ENCODE measurements at regions not wholly inside any gene's neighbourhood (a gene's known extent, or its start where the extent isn't known, plus 50 kb on each side); places are given as distances from the start of the nearest gene placed in this dataset.

- Histone ChIP-seq H3K9ac (ENCODE audit: low read length) (no peak overlapping the region), H3K27me3 (ENCODE audit: control insufficient read depth, insufficient read depth, low read length) (no peaks in the 10 kb centered on the region), H3K4me3 (ENCODE audit: low read length) (no peak overlapping the region), H3K36me3 (ENCODE audit: control insufficient read depth, low read depth, low read length) (no peaks in the 10 kb centered on the region), H3K9me3 (ENCODE audit: control insufficient read depth, low read depth, low read length) (no peaks in the 10 kb centered on the region), H3K27ac (ENCODE audit: low read length) (no peak overlapping the region), H3K4me1 (ENCODE audit: control insufficient read depth, low read depth, low read length) (peaks cover 20% of the 10 kb centered on the region)
Measured at GRCh38 chr17:77001487-77001886, 133.3 kb downstream of the MGAT5B start.

- H3K4me1 ChIP-seq (ENCODE audit: control insufficient read depth, low read depth, low read length), result peaks cover 11% of the 10 kb centered on the region
- no peak overlapping the region for H3K27ac ChIP-seq (ENCODE audit: low read length)
- no peak overlapping the region for H3K4me3 ChIP-seq (ENCODE audit: low read length)
- H3K36me3 ChIP-seq (ENCODE audit: control insufficient read depth, low read depth, low read length), result no peaks in the 10 kb centered on the region
- no peaks in the 10 kb centered on the region for H3K9me3 ChIP-seq (ENCODE audit: control insufficient read depth, low read depth, low read length)
- H3K9ac ChIP-seq (ENCODE audit: low read length), result no peak overlapping the region
- H3K27me3 ChIP-seq (ENCODE audit: control insufficient read depth, insufficient read depth, low read length), result no peaks in the 10 kb centered on the region
Measured at GRCh38 chr17:77002103-77003045, 134.2 kb downstream of the MGAT5B start.

GRCh38 chr17:77003699-77004098 lies 135.5 kb downstream of the MGAT5B start:
- no peaks in the 10 kb centered on the region for H3K9me3 ChIP-seq (ENCODE audit: control insufficient read depth, low read depth, low read length)
- no peaks in the 10 kb centered on the region for H3K27me3 ChIP-seq (ENCODE audit: control insufficient read depth, insufficient read depth, low read length)
- no peak overlapping the region for H3K9ac ChIP-seq (ENCODE audit: low read length)
- H3K4me1 ChIP-seq (ENCODE audit: control insufficient read depth, low read depth, low read length), result peaks cover 8% of the 10 kb centered on the region
- no peak overlapping the region for H3K27ac ChIP-seq (ENCODE audit: low read length)
- no peaks in the 10 kb centered on the region for H3K36me3 ChIP-seq (ENCODE audit: control insufficient read depth, low read depth, low read length)
- no peak overlapping the region for H3K4me3 ChIP-seq (ENCODE audit: low read length)

GRCh38 chr17:77006971-77007649 lies 133.7 kb upstream of the SEC14L1 start:
- H3K4me3 ChIP-seq (ENCODE audit: low read length), result no peak overlapping the region
- no peaks in the 10 kb centered on the region for H3K27me3 ChIP-seq (ENCODE audit: control insufficient read depth, insufficient read depth, low read length)
- H3K27ac ChIP-seq (ENCODE audit: low read length), result no peak overlapping the region
- no peak overlapping the region for H3K9ac ChIP-seq (ENCODE audit: low read length)
- no peaks in the 10 kb centered on the region for H3K9me3 ChIP-seq (ENCODE audit: control insufficient read depth, low read depth, low read length)
- H3K4me1 ChIP-seq (ENCODE audit: control insufficient read depth, low read depth, low read length), result peaks cover 6% of the 10 kb centered on the region
- no peaks in the 10 kb centered on the region for H3K36me3 ChIP-seq (ENCODE audit: control insufficient read depth, low read depth, low read length)

- Histone ChIP-seq H3K27me3 (ENCODE audit: control insufficient read depth, insufficient read depth, low read length) (no peaks in the 10 kb centered on the region), H3K4me1 (ENCODE audit: control insufficient read depth, low read depth, low read length) (no peaks in the 10 kb centered on the region), H3K9ac (ENCODE audit: low read length) (no peak overlapping the region), H3K9me3 (ENCODE audit: control insufficient read depth, low read depth, low read length) (no peaks in the 10 kb centered on the region), H3K27ac (ENCODE audit: low read length) (no peak overlapping the region), H3K36me3 (ENCODE audit: control insufficient read depth, low read depth, low read length) (no peaks in the 10 kb centered on the region), H3K4me3 (ENCODE audit: low read length) (no peak overlapping the region)
Measured at GRCh38 chr17:77009877-77010276, 130.9 kb upstream of the SEC14L1 start.

- Histone ChIP-seq H3K9me3 (ENCODE audit: control insufficient read depth, low read depth, low read length) (no peaks in the 10 kb centered on the region), H3K36me3 (ENCODE audit: control insufficient read depth, low read depth, low read length) (no peaks in the 10 kb centered on the region), H3K27ac (ENCODE audit: low read length) (no peak overlapping the region), H3K9ac (ENCODE audit: low read length) (no peak overlapping the region), H3K4me3 (ENCODE audit: low read length) (no peak overlapping the region), H3K4me1 (ENCODE audit: control insufficient read depth, low read depth, low read length) (no peaks in the 10 kb centered on the region), H3K27me3 (ENCODE audit: control insufficient read depth, insufficient read depth, low read length) (no peaks in the 10 kb centered on the region)
Measured at GRCh38 chr17:77010667-77011066, 130.1 kb upstream of the SEC14L1 start.

- no peak overlapping the region for H3K4me3 ChIP-seq (ENCODE audit: low read length)
- no peaks in the 10 kb centered on the region for H3K36me3 ChIP-seq (ENCODE audit: control insufficient read depth, low read depth, low read length)
- no peaks in the 10 kb centered on the region for H3K27me3 ChIP-seq (ENCODE audit: control insufficient read depth, insufficient read depth, low read length)
Measured at GRCh38 chr17:77011173-77012011, 129.4 kb upstream of the SEC14L1 start.

GRCh38 chr17:77018504-77018903 lies 122.3 kb upstream of the SEC14L1 start:
- Histone ChIP-seq H3K9me3 (ENCODE audit: control insufficient read depth, low read depth, low read length) (no peaks in the 10 kb centered on the region), H3K4me3 (ENCODE audit: low read length) (no peak overlapping the region), H3K36me3 (ENCODE audit: control insufficient read depth, low read depth, low read length) (no peaks in the 10 kb centered on the region), H3K27me3 (ENCODE audit: control insufficient read depth, insufficient read depth, low read length) (no peaks in the 10 kb centered on the region), H3K4me1 (ENCODE audit: control insufficient read depth, low read depth, low read length) (no peaks in the 10 kb centered on the region), H3K27ac (ENCODE audit: low read length) (no peak overlapping the region), H3K9ac (ENCODE audit: low read length) (no peak overlapping the region)

More at GRCh38 chr17:77011173-77012011, 129.4 kb upstream of the SEC14L1 start:
- H3K4me1 ChIP-seq (ENCODE audit: control insufficient read depth, low read depth, low read length), result no peaks in the 10 kb centered on the region
- no peak overlapping the region for H3K27ac ChIP-seq (ENCODE audit: low read length)
- H3K9ac ChIP-seq (ENCODE audit: low read length), result no peak overlapping the region
- no peaks in the 10 kb centered on the region for H3K9me3 ChIP-seq (ENCODE audit: control insufficient read depth, low read depth, low read length)

- Histone ChIP-seq H3K27ac (ENCODE audit: low read length) (no peak overlapping the region), H3K9me3 (ENCODE audit: control insufficient read depth, low read depth, low read length) (no peaks in the 10 kb centered on the region), H3K4me1 (ENCODE audit: control insufficient read depth, low read depth, low read length) (no peaks in the 10 kb centered on the region), H3K36me3 (ENCODE audit: control insufficient read depth, low read depth, low read length) (no peaks in the 10 kb centered on the region), H3K4me3 (ENCODE audit: low read length) (no peak overlapping the region), H3K27me3 (ENCODE audit: control insufficient read depth, insufficient read depth, low read length) (no peaks in the 10 kb centered on the region), H3K9ac (ENCODE audit: low read length) (no peak overlapping the region)
Measured at GRCh38 chr17:77019893-77020379, 120.8 kb upstream of the SEC14L1 start.

- no peak overlapping the region for H3K27ac ChIP-seq (ENCODE audit: low read length)
- no peak overlapping the region for H3K9ac ChIP-seq (ENCODE audit: low read length)
- H3K9me3 ChIP-seq (ENCODE audit: control insufficient read depth, low read depth, low read length), result no peaks in the 10 kb centered on the region
- no peaks in the 10 kb centered on the region for H3K4me1 ChIP-seq (ENCODE audit: control insufficient read depth, low read depth, low read length)
- H3K36me3 ChIP-seq (ENCODE audit: control insufficient read depth, low read depth, low read length), result no peaks in the 10 kb centered on the region
- H3K4me3 ChIP-seq (ENCODE audit: low read length), result no peak overlapping the region
- H3K27me3 ChIP-seq (ENCODE audit: control insufficient read depth, insufficient read depth, low read length), result no peaks in the 10 kb centered on the region
Measured at GRCh38 chr17:77020973-77021372, 119.8 kb upstream of the SEC14L1 start.

GRCh38 chr17:77022766-77023165 lies 118.0 kb upstream of the SEC14L1 start:
- Histone ChIP-seq H3K27ac (ENCODE audit: low read length) (no peak overlapping the region), H3K9ac (ENCODE audit: low read length) (no peak overlapping the region), H3K36me3 (ENCODE audit: control insufficient read depth, low read depth, low read length) (no peaks in the 10 kb centered on the region), H3K4me1 (ENCODE audit: control insufficient read depth, low read depth, low read length) (no peaks in the 10 kb centered on the region), H3K9me3 (ENCODE audit: control insufficient read depth, low read depth, low read length) (no peaks in the 10 kb centered on the region), H3K4me3 (ENCODE audit: low read length) (no peak overlapping the region), H3K27me3 (ENCODE audit: control insufficient read depth, insufficient read depth, low read length) (no peaks in the 10 kb centered on the region)

Data from iPS-18a (cell line).